ENCODE measurements at regions not wholly inside any gene's neighbourhood (a gene's known extent, or its start where the extent isn't known, plus 50 kb on each side); places are given as distances from the start of the nearest gene placed in this dataset.

GRCh38 chr9:105079457-105079856, 151.5 kb upstream of the ABCA1 start:
- TF ChIP-seq, protein P1, sequence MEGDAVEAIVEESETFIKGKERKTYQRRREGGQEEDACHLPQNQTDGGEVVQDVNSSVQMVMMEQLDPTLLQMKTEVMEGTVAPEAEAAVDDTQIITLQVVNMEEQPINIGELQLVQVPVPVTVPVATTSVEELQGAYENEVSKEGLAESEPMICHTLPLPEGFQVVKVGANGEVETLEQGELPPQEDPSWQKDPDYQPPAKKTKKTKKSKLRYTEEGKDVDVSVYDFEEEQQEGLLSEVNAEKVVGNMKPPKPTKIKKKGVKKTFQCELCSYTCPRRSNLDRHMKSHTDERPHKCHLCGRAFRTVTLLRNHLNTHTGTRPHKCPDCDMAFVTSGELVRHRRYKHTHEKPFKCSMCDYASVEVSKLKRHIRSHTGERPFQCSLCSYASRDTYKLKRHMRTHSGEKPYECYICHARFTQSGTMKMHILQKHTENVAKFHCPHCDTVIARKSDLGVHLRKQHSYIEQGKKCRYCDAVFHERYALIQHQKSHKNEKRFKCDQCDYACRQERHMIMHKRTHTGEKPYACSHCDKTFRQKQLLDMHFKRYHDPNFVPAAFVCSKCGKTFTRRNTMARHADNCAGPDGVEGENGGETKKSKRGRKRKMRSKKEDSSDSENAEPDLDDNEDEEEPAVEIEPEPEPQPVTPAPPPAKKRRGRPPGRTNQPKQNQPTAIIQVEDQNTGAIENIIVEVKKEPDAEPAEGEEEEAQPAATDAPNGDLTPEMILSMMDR (conservative IDR thresholded peaks at IDR 0.05; ENCODE audit: low read depth, low read length): no peak
- no peak overlapping the region for H3K4me3 ChIP-seq (ENCODE audit: low read length)
- DNase-seq (ENCODE audit: low read depth): no peak

- H3K4me3 ChIP-seq (ENCODE audit: low read length): no peak overlapping the region
- DNase-seq (ENCODE audit: low read depth): no peak
- TF ChIP-seq, protein P1 (conservative IDR thresholded peaks at IDR 0.05; ENCODE audit: low read depth, low read length): no peak
Observed at GRCh38 chr9:105082843-105083242, 154.9 kb upstream of the ABCA1 start.

GRCh38 chr9:105083256-105083655, 155.3 kb upstream of the ABCA1 start:
- TF ChIP-seq, protein P1 (conservative IDR thresholded peaks at IDR 0.05; ENCODE audit: low read depth, low read length): no peak
- no peak for DNase-seq (ENCODE audit: low read depth)
- no peak overlapping the region for H3K4me3 ChIP-seq (ENCODE audit: low read length)

- H3K4me3 ChIP-seq (ENCODE audit: low read length): no peak overlapping the region
- TF ChIP-seq, protein P1 (conservative IDR thresholded peaks at IDR 0.05; ENCODE audit: low read depth, low read length): no peak
- no peak for DNase-seq (ENCODE audit: low read depth)
Observed at GRCh38 chr9:105087910-105088898, 156.2 kb upstream of the SLC44A1 start.

GRCh38 chr9:105089874-105090273, 154.6 kb upstream of the SLC44A1 start:
- no peak overlapping the region for H3K4me3 ChIP-seq (ENCODE audit: low read length)
- DNase-seq (ENCODE audit: low read depth): no peak
- TF ChIP-seq, protein P1 (conservative IDR thresholded peaks at IDR 0.05; ENCODE audit: low read depth, low read length): no peak

DNA sequence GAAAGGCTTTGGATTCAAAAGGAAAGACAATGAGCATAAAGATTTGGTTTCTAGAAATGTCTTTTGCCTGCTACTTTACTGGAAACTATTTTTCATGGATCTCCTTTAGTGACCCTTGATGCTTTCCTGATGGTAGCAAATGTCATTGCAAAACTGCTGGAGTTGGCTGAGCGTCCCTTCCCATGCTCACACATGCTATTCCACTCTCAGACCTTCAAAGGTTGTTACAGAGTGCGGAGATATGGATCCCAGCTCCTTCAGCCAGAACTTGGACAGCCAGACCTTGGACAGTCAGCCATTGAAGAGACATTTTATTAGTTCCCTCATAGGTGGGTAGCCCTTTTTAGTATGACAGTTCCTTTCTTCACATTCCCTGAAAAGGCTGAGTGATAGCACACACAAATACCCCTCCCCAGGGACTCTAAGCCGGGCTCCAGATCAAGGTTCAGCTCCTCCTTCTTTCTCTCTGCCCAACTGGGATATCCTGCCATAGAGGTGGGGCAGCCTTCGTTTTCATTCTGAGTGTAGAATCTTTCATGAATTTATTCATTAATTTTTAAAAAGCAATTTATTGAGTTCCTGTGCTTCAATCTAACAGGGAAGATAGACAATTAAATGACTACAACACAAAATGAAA, 153.3 kb upstream of the SLC44A1 start:
- no peak overlapping the region for H3K4me3 ChIP-seq (ENCODE audit: low read length)
- TF ChIP-seq, protein P1 (conservative IDR thresholded peaks at IDR 0.05; ENCODE audit: low read depth, low read length): no peak
- DNase-seq (ENCODE audit: low read depth): no peak

Measured in retinal pigment epithelial cell (primary cell).